Muscle of leg (tissue), 3 donors: ENCODE measurements at regions not wholly inside any gene's neighbourhood (a gene's known extent, or its start where the extent isn't known, plus 50 kb on each side); places are given as distances from the start of the nearest gene placed in this dataset.

Experiments used
- DNase-seq: peaks from one replicate; pipeline ENCODE4 v3.0.0; 2013
- H3K27ac ChIP-seq: one replicate; pipeline ENCODE4 v1.5.1; 2013; ENCODE audit warnings: mild to moderate bottlenecking, low read length, control low read depth
- H3K27me3 ChIP-seq: one replicate; pipeline ENCODE4 v1.6.1; 2013; ENCODE audit warnings: low read length; ENCODE audit not compliant: control insufficient read depth, insufficient read depth
- H3K36me3 ChIP-seq: one replicate; pipeline ENCODE4 v1.6.1; 2013; ENCODE audit warnings: low read length; ENCODE audit not compliant: control insufficient read depth, insufficient read depth
- H3K4me1 ChIP-seq: one replicate; pipeline ENCODE4 v1.6.1; 2013; ENCODE audit warnings: low read length; ENCODE audit not compliant: control insufficient read depth, insufficient read depth
- H3K4me3 ChIP-seq: one replicate; pipeline ENCODE4 v1.5.1; 2013; ENCODE audit warnings: low read length, control low read depth
- H3K9me3 ChIP-seq: replicated peaks from 2 replicates; pipeline ENCODE4 v1.6.1; 2013; ENCODE audit warnings: low read depth, low read length; ENCODE audit not compliant: control insufficient read depth
- WGBS: methylation state at CpG from one replicate; pipeline ENCODE4 v1.1.5; 2013; ENCODE audit warnings: missing lambda C conversion rate; ENCODE audit not compliant: insufficient coverage; 5-methylcytosine and 5-hydroxymethylcytosine counted together

DNA sequence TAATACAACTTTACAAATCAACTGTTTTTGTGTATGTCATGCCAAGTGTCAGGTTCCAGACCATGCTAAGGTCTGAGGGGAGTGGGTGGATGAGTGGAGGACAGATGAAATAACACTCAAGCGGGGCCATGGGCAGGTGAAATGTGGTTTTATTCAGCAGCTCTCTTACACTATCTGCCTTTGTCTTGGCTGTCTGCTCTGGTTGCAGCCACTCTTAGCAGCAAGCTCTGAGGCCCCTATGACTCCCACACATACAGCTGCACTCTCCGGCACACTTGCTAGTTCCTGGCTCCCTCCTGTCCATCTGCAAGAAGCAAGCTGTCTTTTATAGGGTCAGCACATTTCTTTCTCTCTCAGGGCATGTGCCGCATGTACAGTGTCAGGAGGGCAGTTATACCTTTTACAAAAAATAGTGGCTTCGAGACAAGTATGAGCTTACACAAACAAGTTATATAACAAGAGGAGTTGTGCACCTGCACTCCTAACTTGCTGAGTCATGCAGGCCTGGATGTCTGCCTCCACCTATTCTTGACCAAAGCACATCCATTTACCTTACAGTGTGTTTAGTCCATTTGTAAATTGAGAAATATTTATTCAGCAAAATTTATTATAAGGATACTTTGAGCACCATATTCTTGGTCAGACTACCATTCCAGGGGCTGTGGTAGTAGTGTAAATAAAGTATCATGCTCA is 683.7 kb upstream of the CBLB start:
- WGBS = 100% methylated on average over 1 of the region's 4 CpGs
- no peak overlapping the region for H3K27ac ChIP-seq
- H3K4me1 ChIP-seq = no peaks in the 10 kb centered on the region
- no peaks in the 10 kb centered on the region for H3K27me3 ChIP-seq
- no peak overlapping the region for H3K4me3 ChIP-seq
- DNase-seq = no peak
- H3K36me3 ChIP-seq = no peaks in the 10 kb centered on the region
- H3K9me3 ChIP-seq = peaks cover 2% of the 10 kb centered on the region

DNA sequence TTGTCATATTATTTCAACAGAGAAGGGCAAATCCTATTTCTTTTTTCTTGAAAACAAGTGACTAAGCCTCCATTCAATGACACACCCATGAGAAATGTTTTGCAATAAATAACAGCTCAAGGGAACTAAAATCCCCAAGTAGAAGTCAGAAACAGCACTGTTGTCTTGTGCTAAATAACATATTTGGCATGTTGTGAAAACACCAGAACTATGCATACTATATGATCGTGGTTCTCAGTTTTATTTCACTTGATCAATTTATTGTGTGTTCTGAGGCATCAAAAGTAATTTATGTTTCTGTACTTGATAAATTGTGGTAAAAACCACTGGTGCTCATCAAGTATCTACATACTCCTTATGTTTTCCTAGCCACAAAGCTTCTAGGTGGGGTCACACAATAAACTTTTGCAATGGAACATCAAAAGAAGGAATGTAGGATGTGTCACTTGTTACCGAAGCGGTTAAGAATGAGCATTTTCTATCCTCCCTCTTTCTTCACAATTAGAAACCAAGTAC is 691.7 kb upstream of the CBLB start:
- Histone ChIP-seq H3K27ac (no peak overlapping the region), H3K9me3 (no peaks in the 10 kb centered on the region), H3K4me1 (no peaks in the 10 kb centered on the region), H3K4me3 (no peak overlapping the region), H3K36me3 (no peaks in the 10 kb centered on the region), H3K27me3 (no peaks in the 10 kb centered on the region)
- WGBS = no CpG with 5 or more reads among the region's 3 CpGs
- DNase-seq = no peak

DNA sequence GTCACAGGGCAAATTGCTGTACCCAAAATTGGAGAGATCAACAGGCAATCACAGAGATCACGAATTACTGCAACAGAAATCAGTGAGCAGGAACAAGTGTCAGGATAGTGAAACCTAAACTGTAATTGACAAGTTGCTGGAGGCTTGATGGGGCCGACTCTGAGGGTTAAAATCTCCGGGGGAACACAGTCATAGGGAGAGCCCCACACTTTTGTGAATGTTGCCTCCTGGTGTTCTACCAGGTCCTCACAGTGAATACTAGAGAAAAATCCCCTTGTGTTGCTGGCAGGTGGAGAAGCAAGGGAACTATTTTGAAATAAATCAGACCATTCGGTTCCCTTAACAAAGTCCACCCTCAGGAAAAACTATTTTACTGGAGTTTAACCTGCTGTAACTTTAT is 697.5 kb upstream of the CBLB start:
- no peak overlapping the region for H3K4me3 ChIP-seq
- H3K36me3 ChIP-seq = no peaks in the 10 kb centered on the region
- H3K4me1 ChIP-seq = no peaks in the 10 kb centered on the region
- DNase-seq = no peak
- no peaks in the 10 kb centered on the region for H3K9me3 ChIP-seq
- 36% methylated on average over 3 of the region's 4 CpGs for WGBS
- H3K27ac ChIP-seq = no peak overlapping the region
- H3K27me3 ChIP-seq = no peaks in the 10 kb centered on the region

DNA sequence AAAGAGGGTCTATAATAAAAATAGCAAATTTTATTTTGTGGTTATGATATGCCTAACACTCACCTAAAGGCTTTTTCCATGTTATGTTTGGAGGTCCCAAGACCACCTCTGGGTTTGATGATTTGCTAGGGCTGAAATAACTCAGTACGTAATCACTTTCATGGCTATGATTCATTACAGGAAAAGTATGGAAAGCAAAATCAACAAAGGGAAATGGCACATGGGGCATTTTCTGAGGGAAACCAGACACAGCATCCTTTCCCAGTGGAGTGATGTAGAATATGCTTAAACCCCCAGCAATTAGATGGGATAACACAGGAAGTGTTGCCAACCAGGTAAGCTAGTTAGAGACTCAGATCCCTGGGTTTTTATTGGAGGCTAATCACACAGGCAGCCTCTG is 701.6 kb upstream of the CBLB start:
- Histone ChIP-seq H3K27me3 (no peaks in the 10 kb centered on the region), H3K9me3 (no peaks in the 10 kb centered on the region), H3K4me1 (no peaks in the 10 kb centered on the region), H3K4me3 (no peak overlapping the region), H3K27ac (no peak overlapping the region), H3K36me3 (no peaks in the 10 kb centered on the region)
- no CpG with 5 or more reads among the region's 1 CpG for WGBS
- DNase-seq = no peak

DNA sequence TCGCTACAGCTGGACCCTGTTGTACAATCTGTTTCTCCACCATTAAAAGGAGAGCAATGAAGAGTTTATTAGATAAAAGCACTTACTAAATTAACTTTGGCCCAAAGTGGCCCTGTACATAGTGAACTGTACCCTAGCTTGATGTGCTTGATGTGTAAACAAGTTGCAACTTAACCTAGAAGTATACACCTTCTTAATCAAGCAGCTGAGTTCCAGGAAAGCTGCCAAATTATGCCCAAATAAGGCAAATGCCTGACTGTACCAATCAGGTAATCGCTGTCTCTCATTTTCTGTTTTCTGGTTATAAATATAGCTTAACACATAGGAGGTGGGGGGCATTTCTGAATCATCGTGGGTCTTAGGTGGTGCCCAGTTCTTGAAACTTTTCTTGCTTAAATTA is 704.8 kb upstream of the CBLB start:
- Histone ChIP-seq H3K27me3 (no peaks in the 10 kb centered on the region), H3K4me3 (no peak overlapping the region), H3K27ac (no peak overlapping the region), H3K9me3 (no peaks in the 10 kb centered on the region), H3K4me1 (no peaks in the 10 kb centered on the region), H3K36me3 (no peaks in the 10 kb centered on the region)
- DNase-seq = no peak
- no CpG with 5 or more reads among the region's 3 CpGs for WGBS

DNA sequence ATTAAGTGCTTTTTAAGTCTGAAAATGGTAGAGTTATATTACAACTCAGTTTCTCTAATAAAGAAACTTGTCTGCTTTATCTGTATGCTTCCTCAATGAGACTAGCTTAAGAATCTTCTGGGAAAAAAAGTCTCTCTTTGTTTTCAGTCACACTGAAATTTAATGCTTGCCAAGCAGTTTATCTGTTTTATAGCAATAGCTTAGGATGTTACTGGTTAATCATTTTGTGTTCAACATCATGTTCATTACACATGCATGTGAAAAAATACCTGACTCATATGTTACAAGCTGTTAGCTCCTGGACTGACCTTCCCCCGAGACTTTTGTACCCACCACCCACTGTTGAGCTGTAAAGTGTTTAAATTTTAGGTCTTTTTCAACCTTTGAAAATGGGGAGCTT is 706.2 kb upstream of the CBLB start:
- Histone ChIP-seq H3K4me1 (no peaks in the 10 kb centered on the region), H3K4me3 (no peak overlapping the region), H3K27me3 (no peaks in the 10 kb centered on the region), H3K27ac (no peak overlapping the region), H3K36me3 (no peaks in the 10 kb centered on the region), H3K9me3 (no peaks in the 10 kb centered on the region)
- no CpG with 5 or more reads among the region's 1 CpG for WGBS
- no peak for DNase-seq

DNA sequence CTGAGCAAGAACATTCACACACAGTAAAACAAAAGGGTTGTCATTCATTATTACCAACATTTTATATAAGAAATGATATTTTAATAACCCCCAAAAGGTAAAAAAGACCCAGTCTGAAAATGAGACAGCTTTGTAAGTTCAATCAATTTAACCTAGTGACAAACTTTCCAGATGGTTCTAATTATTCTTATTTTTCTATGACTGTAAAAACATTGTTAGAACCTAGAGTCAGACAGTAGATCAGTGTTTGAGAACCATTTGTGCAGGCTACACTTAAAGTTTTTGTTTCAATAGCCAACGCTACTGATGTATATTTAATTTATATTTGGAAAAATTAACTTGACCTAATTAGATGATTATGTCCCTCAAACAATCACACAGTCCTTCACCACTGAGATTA is 708.4 kb upstream of the CBLB start:
- no CpG with 5 or more reads among the region's 1 CpG for WGBS

DNA sequence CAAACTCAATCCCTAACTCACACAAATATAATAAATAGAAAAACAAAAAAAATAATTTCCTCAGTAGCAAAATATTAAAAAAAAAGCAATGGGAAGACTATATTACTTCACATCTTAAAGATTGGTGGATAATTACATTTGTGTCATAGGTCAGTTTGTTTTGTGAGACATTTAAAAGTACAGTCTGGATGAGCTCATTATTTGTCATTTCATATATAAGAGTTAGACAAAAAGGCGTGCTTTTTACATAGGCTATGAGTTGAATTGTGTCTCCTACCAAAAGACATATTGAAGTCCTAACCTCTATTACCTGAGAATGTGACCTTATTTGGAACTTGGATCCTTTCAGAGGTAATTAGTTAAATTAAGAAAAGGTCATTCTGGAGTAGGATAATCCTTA is 710.1 kb upstream of the CBLB start:
- Histone ChIP-seq H3K9me3 (no peaks in the 10 kb centered on the region), H3K4me3 (no peak overlapping the region), H3K36me3 (no peaks in the 10 kb centered on the region), H3K27ac (no peak overlapping the region), H3K4me1 (no peaks in the 10 kb centered on the region), H3K27me3 (no peaks in the 10 kb centered on the region)
- no peak for DNase-seq
- no CpG with 5 or more reads among the region's 1 CpG for WGBS

More for the DNA sequence above, 708.4 kb upstream of the CBLB start:
- no peaks in the 10 kb centered on the region for H3K4me1 ChIP-seq
- H3K4me3 ChIP-seq = no peak overlapping the region
- no peak overlapping the region for H3K27ac ChIP-seq
- no peaks in the 10 kb centered on the region for H3K9me3 ChIP-seq
- no peaks in the 10 kb centered on the region for H3K36me3 ChIP-seq
- no peak for DNase-seq
- H3K27me3 ChIP-seq = no peaks in the 10 kb centered on the region

DNA sequence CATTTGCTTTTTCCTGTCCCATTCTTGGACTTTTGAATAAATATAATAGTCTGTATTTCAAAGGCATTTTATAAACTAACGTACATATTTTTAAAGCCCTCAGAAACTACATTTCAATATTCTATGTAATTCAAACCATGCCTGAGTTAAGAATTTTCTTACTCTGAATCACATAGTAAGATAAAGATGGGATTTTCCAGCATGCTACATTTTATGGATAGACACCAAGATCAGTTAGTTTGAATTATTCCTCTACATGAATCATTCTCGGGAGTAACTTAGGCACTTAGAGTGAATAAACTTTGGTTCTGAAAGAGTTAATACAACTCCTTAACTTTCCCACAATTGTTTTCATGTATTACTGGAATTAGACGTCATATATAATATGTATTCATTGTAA is 713.3 kb upstream of the CBLB start:
- Histone ChIP-seq H3K4me1 (no peaks in the 10 kb centered on the region), H3K9me3 (no peaks in the 10 kb centered on the region), H3K27me3 (no peaks in the 10 kb centered on the region), H3K27ac (no peak overlapping the region), H3K36me3 (no peaks in the 10 kb centered on the region), H3K4me3 (no peak overlapping the region)
- no CpG with 5 or more reads among the region's 3 CpGs for WGBS
- no peak for DNase-seq

DNA sequence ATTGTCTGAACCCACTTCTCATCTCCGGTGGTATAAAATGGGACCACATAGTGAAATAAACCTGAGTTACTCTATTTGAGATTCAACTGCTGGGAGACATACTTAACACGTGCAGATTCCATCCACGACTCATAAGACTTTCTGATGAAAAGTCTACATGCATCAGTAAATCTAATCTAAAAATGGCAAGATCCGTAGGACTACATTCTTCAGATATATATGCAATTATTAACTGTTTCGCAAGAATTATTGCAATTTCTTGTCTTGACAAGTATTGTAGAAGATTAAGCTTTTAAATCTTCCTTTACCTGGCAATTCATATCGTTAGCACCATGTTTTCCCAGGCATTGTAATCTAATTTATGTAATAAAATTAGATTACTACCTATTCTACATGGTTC is 718.7 kb upstream of the CBLB start:
- WGBS = 94% methylated on average over 2 of the region's 6 CpGs
- DNase-seq = no peak
- no peaks in the 10 kb centered on the region for H3K9me3 ChIP-seq

DNA sequence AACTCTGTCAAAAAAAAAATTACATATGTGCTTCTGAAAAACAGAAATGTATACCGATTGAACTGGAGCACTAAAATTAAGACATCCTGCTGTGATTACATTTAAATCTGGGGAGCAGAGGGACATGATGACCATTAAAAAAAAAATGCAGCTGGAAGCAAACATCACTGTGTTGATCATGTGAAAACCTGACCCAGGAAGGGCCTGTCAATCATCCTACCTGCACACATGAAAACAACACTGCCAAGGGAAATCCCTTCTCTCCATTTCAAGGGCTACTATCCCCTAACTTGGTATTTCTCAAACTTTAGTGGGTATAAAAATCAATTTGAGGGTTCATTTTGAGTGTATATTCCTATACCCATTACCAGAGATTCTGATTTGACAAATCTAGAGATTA is 719.9 kb upstream of the CBLB start:
- no peak for DNase-seq
- Histone ChIP-seq H3K27ac (no peak overlapping the region), H3K27me3 (no peaks in the 10 kb centered on the region), H3K4me1 (no peaks in the 10 kb centered on the region), H3K36me3 (no peaks in the 10 kb centered on the region), H3K9me3 (no peaks in the 10 kb centered on the region), H3K4me3 (no peak overlapping the region)
- 83% methylated on average over 1 of the region's 1 CpG for WGBS

More for the DNA sequence above, 718.7 kb upstream of the CBLB start:
- no peaks in the 10 kb centered on the region for H3K27me3 ChIP-seq
- no peak overlapping the region for H3K27ac ChIP-seq
- H3K36me3 ChIP-seq = no peaks in the 10 kb centered on the region
- no peak overlapping the region for H3K4me3 ChIP-seq
- H3K4me1 ChIP-seq = no peaks in the 10 kb centered on the region
